Loucy (cell line): ENCODE measurements at regions not wholly inside any gene's neighbourhood (a gene's known extent, or its start where the extent isn't known, plus 50 kb on each side); places are given as distances from the start of the nearest gene placed in this dataset.

Experiments used
- EZH2phosphoT487 ChIP-seq: fragments of 200-600 bp; IDR thresholded peaks from 2 replicates; pipeline ENCODE4 v1.6.1; 2018; ENCODE audit warnings: antibody characterized with exemption, mild to moderate bottlenecking, moderate library complexity, borderline replicate concordance
- TF ChIP-seq, protein P1 (sequence below): fragments of 200-600 bp; sonication (generic); conservative IDR thresholded peaks from 2 replicates; pipeline ENCODE4 v1.5.1; 2014; ENCODE audit warnings: mild to moderate bottlenecking, antibody characterized with exemption, low read length

DNA sequence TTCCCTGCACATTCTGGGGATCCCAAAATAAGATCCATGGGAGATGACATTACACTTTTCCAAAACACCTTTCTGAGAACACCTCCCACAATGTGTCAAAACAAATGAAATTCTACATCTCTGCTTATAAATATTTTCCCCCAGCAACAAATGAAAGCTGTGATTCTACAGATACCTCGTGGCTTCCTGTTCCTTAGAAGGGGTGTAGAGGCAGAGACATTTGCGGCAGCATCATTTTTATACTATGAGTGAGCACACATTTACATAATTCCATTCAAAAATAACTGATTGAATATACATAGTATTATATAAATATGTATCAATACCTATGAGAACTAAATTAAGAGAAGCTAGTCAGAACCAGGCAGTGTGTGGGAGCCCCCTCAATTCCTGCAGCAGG, 213.9 kb upstream of the JARID2 start:
- TF ChIP-seq, protein P1, sequence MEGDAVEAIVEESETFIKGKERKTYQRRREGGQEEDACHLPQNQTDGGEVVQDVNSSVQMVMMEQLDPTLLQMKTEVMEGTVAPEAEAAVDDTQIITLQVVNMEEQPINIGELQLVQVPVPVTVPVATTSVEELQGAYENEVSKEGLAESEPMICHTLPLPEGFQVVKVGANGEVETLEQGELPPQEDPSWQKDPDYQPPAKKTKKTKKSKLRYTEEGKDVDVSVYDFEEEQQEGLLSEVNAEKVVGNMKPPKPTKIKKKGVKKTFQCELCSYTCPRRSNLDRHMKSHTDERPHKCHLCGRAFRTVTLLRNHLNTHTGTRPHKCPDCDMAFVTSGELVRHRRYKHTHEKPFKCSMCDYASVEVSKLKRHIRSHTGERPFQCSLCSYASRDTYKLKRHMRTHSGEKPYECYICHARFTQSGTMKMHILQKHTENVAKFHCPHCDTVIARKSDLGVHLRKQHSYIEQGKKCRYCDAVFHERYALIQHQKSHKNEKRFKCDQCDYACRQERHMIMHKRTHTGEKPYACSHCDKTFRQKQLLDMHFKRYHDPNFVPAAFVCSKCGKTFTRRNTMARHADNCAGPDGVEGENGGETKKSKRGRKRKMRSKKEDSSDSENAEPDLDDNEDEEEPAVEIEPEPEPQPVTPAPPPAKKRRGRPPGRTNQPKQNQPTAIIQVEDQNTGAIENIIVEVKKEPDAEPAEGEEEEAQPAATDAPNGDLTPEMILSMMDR, result no peak
- TF ChIP-seq EZH2phosphoT487, result no peak
